Fibroblast of lung (primary cell): ENCODE measurements at regions not wholly inside any gene's neighbourhood (a gene's known extent, or its start where the extent isn't known, plus 50 kb on each side); places are given as distances from the start of the nearest gene placed in this dataset.
A peak's percentile ranks its signal among the peaks of the same experiment; 100 is the strongest.

Experiments used
- DNase-seq, 2 donors: peaks; one replicate each; pipeline versions ENCODE4 v3.0.0 to v3.0.0-alpha.2; 2010; ENCODE audit warnings: low read depth in 2 of 2
- H2AFZ ChIP-seq: 2 replicates; pipeline ENCODE4 v1.5.1; 2012; ENCODE audit warnings: low read length, control low read depth, inconsistent platforms
- H3K27ac ChIP-seq: 2 replicates; pipeline ENCODE4 v1.5.1; 2011; ENCODE audit warnings: low read length, control low read depth; ENCODE audit not compliant: insufficient read depth
- H3K27me3 ChIP-seq: 2 replicates; pipeline ENCODE4 v1.5.1; 2011; ENCODE audit warnings: mild to moderate bottlenecking, low read length; ENCODE audit not compliant: control insufficient read depth, insufficient read depth
- H3K36me3 ChIP-seq: 2 replicates; pipeline ENCODE4 v1.5.1; 2011; ENCODE audit warnings: low read length; ENCODE audit not compliant: control insufficient read depth, insufficient read depth
- H3K4me1 ChIP-seq: 2 replicates; pipeline ENCODE4 v1.5.1; 2011; ENCODE audit warnings: low read length; ENCODE audit not compliant: control insufficient read depth, insufficient read depth; ENCODE audit errors: extremely low read depth
- H3K4me2 ChIP-seq: 2 replicates; pipeline ENCODE4 v1.5.1; 2011; ENCODE audit warnings: low read length, control low read depth; ENCODE audit not compliant: insufficient read depth; ENCODE audit errors: extremely low read depth
- H3K4me3 ChIP-seq, 4 experiments: fragments of 200-600 bp in 1 of 4; sonication (generic) in 1 of 4; replicated peaks in 1 of 4; 2 replicates each; pipeline ENCODE4 v1.5.1; 2011 to 2016; ENCODE audit warnings: low read length in 4 of 4, low read depth in 3 of 4, mild to moderate bottlenecking in 3 of 4, control low read depth in 2 of 4, inconsistent platforms in 1 of 4, mixed read lengths in 1 of 4; ENCODE audit not compliant: insufficient read depth in 1 of 4; ENCODE audit errors: control extremely low read depth in 1 of 4
- H3K79me2 ChIP-seq: 2 replicates; pipeline ENCODE4 v1.5.1; 2012; ENCODE audit warnings: mild to moderate bottlenecking, low read length, inconsistent platforms; ENCODE audit not compliant: control insufficient read depth, insufficient read depth
- H3K9ac ChIP-seq: 2 replicates; pipeline ENCODE4 v1.5.1; 2011; ENCODE audit warnings: mild to moderate bottlenecking, low read length, control low read depth; ENCODE audit not compliant: insufficient read depth
- H3K9me3 ChIP-seq: 2 replicates; pipeline ENCODE4 v1.5.1; 2012; ENCODE audit warnings: low read depth, low read length; ENCODE audit not compliant: control insufficient read depth, insufficient read depth
- H4K20me1 ChIP-seq: 2 replicates; pipeline ENCODE4 v1.5.1; 2011; ENCODE audit warnings: low read length; ENCODE audit not compliant: control insufficient read depth, insufficient read depth; ENCODE audit errors: extremely low read depth
- CTCF ChIP-seq, 2 donors: IDR thresholded peaks in 1 of 2; conservative IDR thresholded peaks in 1 of 2; 1 replicate in 1 of 2; 2 replicates in 1 of 2; pipeline ENCODE4 v1.5.1; 2011 to 2012; ENCODE audit warnings: low read length in 2 of 2, control low read depth in 1 of 2, inconsistent platforms in 1 of 2, low read depth in 1 of 2, mild to moderate bottlenecking in 1 of 2
- EZH2 ChIP-seq: IDR thresholded peaks from 2 replicates; pipeline ENCODE4 v1.5.1; 2012; ENCODE audit warnings: low read length, control low read depth, mild to moderate bottlenecking; ENCODE audit errors: missing control alignments

- H4K20me1 ChIP-seq, result no peaks in the 10 kb centered on the region
- no peak overlapping the region for H3K4me2 ChIP-seq
- no peak for DNase-seq
- no peak for TF ChIP-seq EZH2
- no peak overlapping the region for H3K9ac ChIP-seq
- no peaks in the 10 kb centered on the region for H3K9me3 ChIP-seq
- no peaks in the 10 kb centered on the region for H3K4me1 ChIP-seq
- H3K27me3 ChIP-seq, result no peaks in the 10 kb centered on the region
- no peak overlapping the region for H3K27ac ChIP-seq
- no peaks in the 10 kb centered on the region for H3K79me2 ChIP-seq
- no peak overlapping the region for H3K4me3 ChIP-seq
- no peak overlapping the region for H2AFZ ChIP-seq
- no peaks in the 10 kb centered on the region for H3K36me3 ChIP-seq
These were observed 51.4 kb downstream of the RAB40AL start for GRCh38 chrX:102988517-102988916.

- Histone ChIP-seq H3K9me3 (no peaks in the 10 kb centered on the region), H3K4me1 (no peaks in the 10 kb centered on the region), H3K27ac (no peak overlapping the region), H4K20me1 (no peaks in the 10 kb centered on the region), H3K79me2 (no peaks in the 10 kb centered on the region), H2AFZ (no peak overlapping the region), H3K27me3 (no peaks in the 10 kb centered on the region), H3K9ac (no peak overlapping the region), H3K4me2 (no peak overlapping the region), H3K4me3 (no peak overlapping the region), H3K36me3 (no peaks in the 10 kb centered on the region)
- TF ChIP-seq CTCF (conservative IDR thresholded peaks at IDR 0.05 in 1 of 2, IDR thresholded peaks at IDR 0.05 in 1 of 2; ENCODE audit: low read depth in 1 of 2, low read length in 2 of 2) (no peak), EZH2 (no peak)
- DNase-seq, result peak in 1 of 2 donors; percentile 14
These were observed 58.2 kb downstream of the RAB40AL start for GRCh38 chrX:102995316-102995715.

GRCh38 chrX:103002576-103002975 lies 61.4 kb downstream of the BEX1 start:
- H3K79me2 ChIP-seq, result no peaks in the 10 kb centered on the region
- no peaks in the 10 kb centered on the region for H3K4me1 ChIP-seq
- no peak overlapping the region for H3K4me3 ChIP-seq
- H2AFZ ChIP-seq, result no peak overlapping the region
- H3K4me2 ChIP-seq, result no peak overlapping the region
- peak in 1 of 2 donors; percentile 54 for DNase-seq
- H3K27me3 ChIP-seq, result no peaks in the 10 kb centered on the region
- no peaks in the 10 kb centered on the region for H4K20me1 ChIP-seq
- H3K9me3 ChIP-seq, result no peaks in the 10 kb centered on the region
- H3K27ac ChIP-seq, result no peak overlapping the region
- H3K9ac ChIP-seq, result no peak overlapping the region
- TF ChIP-seq EZH2, result no peak
- no peak for TF ChIP-seq CTCF (conservative IDR thresholded peaks at IDR 0.05 in 1 of 2, IDR thresholded peaks at IDR 0.05 in 1 of 2; ENCODE audit: low read depth in 1 of 2, low read length in 2 of 2)
- no peaks in the 10 kb centered on the region for H3K36me3 ChIP-seq
